ENCODE measurements at regions not wholly inside any gene's neighbourhood (a gene's known extent, or its start where the extent isn't known, plus 50 kb on each side); places are given as distances from the start of the nearest gene placed in this dataset.
A peak's percentile ranks its signal among the peaks of the same experiment; 100 is the strongest.

DNA sequence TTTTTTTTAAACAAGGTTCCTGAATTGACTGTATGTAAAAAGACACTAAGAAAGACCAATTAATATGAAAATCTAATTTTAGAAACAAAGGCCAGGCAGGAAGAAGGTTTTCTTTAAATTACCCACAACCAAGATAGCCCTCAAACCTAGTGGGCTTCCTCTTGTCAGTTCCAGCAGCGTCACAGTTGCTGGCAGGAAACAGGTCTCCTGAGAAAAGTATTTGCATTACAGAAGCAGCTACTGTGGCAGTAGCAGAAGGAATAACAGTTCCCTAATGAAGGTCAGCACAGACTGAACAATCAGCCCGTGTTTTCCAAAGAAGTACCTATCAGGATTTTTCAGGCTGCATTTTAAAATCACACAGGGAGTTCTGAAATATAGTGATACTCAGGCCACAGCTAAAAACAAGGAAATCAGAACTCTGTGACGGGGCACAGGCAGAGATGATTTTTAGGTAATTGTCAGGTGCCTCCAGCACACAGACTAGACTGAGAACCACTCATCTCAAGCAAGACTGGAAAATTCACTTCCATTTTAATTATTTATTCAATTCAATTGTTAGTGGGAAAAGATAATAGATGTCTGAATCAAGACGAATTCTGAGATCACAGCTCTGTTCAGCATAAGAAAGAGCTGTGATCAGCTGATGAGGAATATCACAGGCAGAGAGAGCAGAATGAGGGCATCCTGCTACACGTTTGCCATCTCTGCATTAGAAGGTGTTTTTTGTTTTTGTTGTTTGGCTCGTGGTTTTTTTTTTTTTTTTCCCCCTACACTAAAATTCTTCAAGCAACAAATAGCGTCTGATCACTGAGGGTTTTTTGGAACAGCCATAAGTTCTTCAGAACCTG lies 230.5 kb upstream of the KHDRBS2 start:
- H2BK120ac ChIP-seq (ENCODE audit: low read depth, low read length) = no peak overlapping the region
- peaks cover 0 to 6% of the 10 kb centered on the region in 2 donors for H3K4me1 ChIP-seq (ENCODE audit: control insufficient read depth in 2 of 2, insufficient read depth in 1 of 2, low read depth in 1 of 2, low read length in 2 of 2)
- H3K4me3 ChIP-seq (ENCODE audit: low read length in 2 of 2) = no peak overlapping the region
- no peak overlapping the region for H3K9ac ChIP-seq (ENCODE audit: low read depth, low read length, poor library complexity)
- no peak overlapping the region for H4K91ac ChIP-seq (ENCODE audit: low read depth, low read length, poor library complexity)
- no peak overlapping the region for H2BK15ac ChIP-seq (ENCODE audit: low read length)
- no peak overlapping the region for H3K18ac ChIP-seq (ENCODE audit: low read length)
- no peaks in the 10 kb centered on the region for H3K79me1 ChIP-seq (ENCODE audit: low read depth, low read length)
- H3K36me3 ChIP-seq (replicated peaks in 1 of 2; ENCODE audit: control insufficient read depth in 2 of 2, insufficient read depth in 2 of 2, low read length in 2 of 2) = no peaks in the 10 kb centered on the region
- WGBS, 2 donors (ENCODE audit: extremely low coverage in 2 of 2, insufficient read length in 2 of 2, insufficient replicate concordance in 1 of 2) = no CpG with 5 or more reads among the region's 7 CpGs
- no peak overlapping the region for H2BK12ac ChIP-seq (ENCODE audit: low read length)
- H3K4ac ChIP-seq (ENCODE audit: low read length) = no peak overlapping the region
- no peak overlapping the region for H3K27ac ChIP-seq (replicated peaks; ENCODE audit: low read length)
- DNase-seq (ENCODE audit: low spot score) = peak; percentile 2
- H2BK5ac ChIP-seq (ENCODE audit: low read length) = no peak overlapping the region
- H3K27me3 ChIP-seq (ENCODE audit: control insufficient read depth in 3 of 3, insufficient read depth in 3 of 3, low read depth in 1 of 3, low read length in 3 of 3) = no peaks in the 10 kb centered on the region
- no peak overlapping the region for H3K4me2 ChIP-seq (ENCODE audit: insufficient read depth, low read length, poor library complexity, severe bottlenecking)
- no peaks in the 10 kb centered on the region for H3K9me3 ChIP-seq (replicated peaks in 1 of 2; ENCODE audit: control insufficient read depth in 2 of 2, insufficient read depth in 1 of 2, low read depth in 1 of 2, low read length in 2 of 2)
- peak overlapping the region; percentile 21 for H2AFZ ChIP-seq (ENCODE audit: low read length)
- H4K8ac ChIP-seq (ENCODE audit: low read depth, low read length) = no peak overlapping the region
- H3K23ac ChIP-seq (ENCODE audit: low read depth, low read length, poor library complexity) = no peak overlapping the region
- no peak overlapping the region for H2AK5ac ChIP-seq (ENCODE audit: low read depth, low read length)
- no peak overlapping the region for H3K14ac ChIP-seq (ENCODE audit: low read length)

DNA sequence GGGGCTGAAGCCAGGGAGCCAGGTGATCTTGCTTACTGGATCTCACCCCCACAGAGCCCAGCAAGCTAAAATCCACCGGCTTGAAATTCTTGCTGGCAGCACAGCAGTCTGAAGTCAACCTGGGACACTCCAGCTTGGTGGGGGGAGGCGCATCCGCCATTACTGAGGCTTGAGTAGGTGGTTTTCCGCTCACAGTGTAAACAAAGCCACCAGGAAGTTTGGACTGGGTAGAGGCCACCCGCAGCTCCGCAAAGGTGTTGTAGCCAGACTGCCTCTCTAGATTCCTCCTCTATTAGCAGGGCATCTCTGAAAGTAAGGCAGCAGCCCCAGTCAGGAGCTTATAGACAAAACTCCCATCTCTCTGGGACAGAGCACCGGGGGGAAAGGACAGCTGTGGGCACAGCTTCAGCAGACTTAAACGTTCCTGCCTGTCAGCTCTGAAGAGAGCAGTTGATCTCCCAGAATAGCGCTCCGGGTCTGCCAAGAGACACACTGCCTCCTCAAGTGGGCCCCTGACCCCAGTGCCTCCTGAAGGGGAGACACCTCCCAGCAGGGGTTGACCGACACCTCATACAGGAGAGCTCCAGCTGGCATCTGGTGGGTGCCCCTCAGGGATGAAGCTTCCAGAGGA lies 206.3 kb upstream of the KHDRBS2 start:
- no peak overlapping the region for H3K18ac ChIP-seq (ENCODE audit: low read length)
- H3K14ac ChIP-seq (ENCODE audit: low read length) = no peak overlapping the region
- no peak overlapping the region for H3K9ac ChIP-seq (ENCODE audit: low read depth, low read length, poor library complexity)
- H3K4me1 ChIP-seq (ENCODE audit: control insufficient read depth in 2 of 2, insufficient read depth in 1 of 2, low read depth in 1 of 2, low read length in 2 of 2) = no peaks in the 10 kb centered on the region
- H3K27me3 ChIP-seq (ENCODE audit: control insufficient read depth in 3 of 3, insufficient read depth in 3 of 3, low read depth in 1 of 3, low read length in 3 of 3) = no peaks in the 10 kb centered on the region
- H2BK15ac ChIP-seq (ENCODE audit: low read length) = no peak overlapping the region
- no peak overlapping the region for H3K4me3 ChIP-seq (ENCODE audit: low read length in 2 of 2)
- H3K79me1 ChIP-seq (ENCODE audit: low read depth, low read length) = no peaks in the 10 kb centered on the region
- H3K4ac ChIP-seq (ENCODE audit: low read length) = no peak overlapping the region
- WGBS, 2 donors (ENCODE audit: extremely low coverage in 2 of 2, insufficient read length in 2 of 2, insufficient replicate concordance in 1 of 2) = no CpG with 5 or more reads among the region's 11 CpGs
- no peak for DNase-seq (ENCODE audit: low spot score)
- no peak overlapping the region for H3K4me2 ChIP-seq (ENCODE audit: insufficient read depth, low read length, poor library complexity, severe bottlenecking)
- no peak overlapping the region for H4K8ac ChIP-seq (ENCODE audit: low read depth, low read length)
- no peaks in the 10 kb centered on the region for H3K9me3 ChIP-seq (replicated peaks in 1 of 2; ENCODE audit: control insufficient read depth in 2 of 2, insufficient read depth in 1 of 2, low read depth in 1 of 2, low read length in 2 of 2)
- no peaks in the 10 kb centered on the region for H3K36me3 ChIP-seq (replicated peaks in 1 of 2; ENCODE audit: control insufficient read depth in 2 of 2, insufficient read depth in 2 of 2, low read length in 2 of 2)
- no peak overlapping the region for H2AFZ ChIP-seq (ENCODE audit: low read length)
- no peak overlapping the region for H2AK5ac ChIP-seq (ENCODE audit: low read depth, low read length)
- H2BK5ac ChIP-seq (ENCODE audit: low read length) = no peak overlapping the region
- H3K23ac ChIP-seq (ENCODE audit: low read depth, low read length, poor library complexity) = no peak overlapping the region
- no peak overlapping the region for H3K27ac ChIP-seq (replicated peaks; ENCODE audit: low read length)
- H2BK12ac ChIP-seq (ENCODE audit: low read length) = no peak overlapping the region
- H4K91ac ChIP-seq (ENCODE audit: low read depth, low read length, poor library complexity) = no peak overlapping the region
- no peak overlapping the region for H2BK120ac ChIP-seq (ENCODE audit: low read depth, low read length)

DNA sequence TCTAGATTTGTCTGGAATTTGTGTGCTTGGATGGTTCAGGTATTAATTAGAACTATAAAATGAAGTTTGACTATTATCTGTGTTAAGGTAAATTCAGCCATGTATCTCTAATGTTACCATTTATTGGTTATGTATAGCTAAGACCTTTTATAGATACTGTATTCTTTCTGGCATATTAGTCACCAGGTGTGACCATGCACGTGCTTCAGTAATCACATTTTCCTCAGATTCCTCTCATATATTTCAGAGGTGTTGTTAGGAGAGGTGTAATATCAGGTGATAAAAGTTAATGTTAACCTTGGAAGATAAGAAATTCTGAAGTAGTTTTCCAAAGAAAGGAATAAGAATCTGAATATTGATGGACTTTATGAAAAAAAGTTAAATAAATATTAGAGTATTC lies 194.5 kb upstream of the KHDRBS2 start:
- Histone ChIP-seq H2BK120ac (ENCODE audit: low read depth, low read length) (no peak overlapping the region), H3K27ac (replicated peaks; ENCODE audit: low read length) (no peak overlapping the region), H3K4me3 (ENCODE audit: low read length in 2 of 2) (no peak overlapping the region), H3K79me1 (ENCODE audit: low read depth, low read length) (no peaks in the 10 kb centered on the region), H2AK5ac (ENCODE audit: low read depth, low read length) (no peak overlapping the region), H2BK15ac (ENCODE audit: low read length) (no peak overlapping the region), H2BK12ac (ENCODE audit: low read length) (no peak overlapping the region), H3K18ac (ENCODE audit: low read length) (no peak overlapping the region), H2BK5ac (ENCODE audit: low read length) (no peak overlapping the region), H3K4ac (ENCODE audit: low read length) (no peak overlapping the region), H3K9ac (ENCODE audit: low read depth, low read length, poor library complexity) (no peak overlapping the region), H3K4me1 (ENCODE audit: control insufficient read depth in 2 of 2, insufficient read depth in 1 of 2, low read depth in 1 of 2, low read length in 2 of 2) (no peaks in the 10 kb centered on the region), H3K9me3 (replicated peaks in 1 of 2; ENCODE audit: control insufficient read depth in 2 of 2, insufficient read depth in 1 of 2, low read depth in 1 of 2, low read length in 2 of 2) (no peaks in the 10 kb centered on the region), H3K27me3 (ENCODE audit: control insufficient read depth in 3 of 3, insufficient read depth in 3 of 3, low read depth in 1 of 3, low read length in 3 of 3) (no peaks in the 10 kb centered on the region), H3K36me3 (replicated peaks in 1 of 2; ENCODE audit: control insufficient read depth in 2 of 2, insufficient read depth in 2 of 2, low read length in 2 of 2) (no peaks in the 10 kb centered on the region), H4K91ac (ENCODE audit: low read depth, low read length, poor library complexity) (no peak overlapping the region), H2AFZ (ENCODE audit: low read length) (no peak overlapping the region), H4K8ac (ENCODE audit: low read depth, low read length) (no peak overlapping the region), H3K4me2 (ENCODE audit: insufficient read depth, low read length, poor library complexity, severe bottlenecking) (no peak overlapping the region), H3K14ac (ENCODE audit: low read length) (no peak overlapping the region), H3K23ac (ENCODE audit: low read depth, low read length, poor library complexity) (no peak overlapping the region)
- WGBS, 2 donors (ENCODE audit: extremely low coverage in 2 of 2, insufficient read length in 2 of 2, insufficient replicate concordance in 1 of 2) = no CpG with 5 or more reads among the region's 1 CpG
- DNase-seq (ENCODE audit: low spot score) = no peak

DNA sequence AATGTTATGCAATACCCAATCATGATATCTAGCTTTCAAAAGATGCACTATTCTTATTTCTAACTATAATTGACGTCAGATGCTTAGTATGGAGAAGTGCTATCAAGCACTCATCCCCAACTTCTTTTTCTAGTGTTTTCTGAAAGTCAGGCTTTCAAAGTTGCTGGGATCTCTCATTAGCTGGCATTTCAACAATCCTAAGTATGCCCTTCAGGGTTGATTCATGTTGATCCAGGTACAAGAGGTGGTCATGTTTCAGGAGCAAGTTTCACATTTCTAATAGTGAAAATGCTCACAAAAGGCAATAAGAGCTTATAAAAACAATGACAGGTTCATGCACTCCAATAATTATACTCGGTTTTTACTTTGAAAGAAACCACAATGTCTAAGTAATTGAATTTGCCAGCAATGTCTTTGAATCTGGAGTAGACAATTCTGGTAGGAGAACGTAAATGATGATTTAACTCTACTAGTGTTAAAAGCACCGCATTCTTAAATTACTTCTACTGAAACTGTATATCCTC lies 193.7 kb upstream of the KHDRBS2 start:
- Histone ChIP-seq H2AK5ac (ENCODE audit: low read depth, low read length) (no peak overlapping the region), H3K4me2 (ENCODE audit: insufficient read depth, low read length, poor library complexity, severe bottlenecking) (no peak overlapping the region), H4K91ac (ENCODE audit: low read depth, low read length, poor library complexity) (no peak overlapping the region), H3K23ac (ENCODE audit: low read depth, low read length, poor library complexity) (no peak overlapping the region), H4K8ac (ENCODE audit: low read depth, low read length) (no peak overlapping the region), H2BK5ac (ENCODE audit: low read length) (no peak overlapping the region), H3K27me3 (ENCODE audit: control insufficient read depth in 3 of 3, insufficient read depth in 3 of 3, low read depth in 1 of 3, low read length in 3 of 3) (no peaks in the 10 kb centered on the region), H3K79me1 (ENCODE audit: low read depth, low read length) (no peaks in the 10 kb centered on the region), H3K4me1 (ENCODE audit: control insufficient read depth in 2 of 2, insufficient read depth in 1 of 2, low read depth in 1 of 2, low read length in 2 of 2) (no peaks in the 10 kb centered on the region), H2BK12ac (ENCODE audit: low read length) (no peak overlapping the region), H3K4ac (ENCODE audit: low read length) (no peak overlapping the region), H2AFZ (ENCODE audit: low read length) (no peak overlapping the region), H3K4me3 (ENCODE audit: low read length in 2 of 2) (no peak overlapping the region), H2BK15ac (ENCODE audit: low read length) (no peak overlapping the region), H3K36me3 (replicated peaks in 1 of 2; ENCODE audit: control insufficient read depth in 2 of 2, insufficient read depth in 2 of 2, low read length in 2 of 2) (no peaks in the 10 kb centered on the region), H2BK120ac (ENCODE audit: low read depth, low read length) (no peak overlapping the region), H3K18ac (ENCODE audit: low read length) (no peak overlapping the region), H3K14ac (ENCODE audit: low read length) (no peak overlapping the region), H3K9ac (ENCODE audit: low read depth, low read length, poor library complexity) (no peak overlapping the region), H3K27ac (replicated peaks; ENCODE audit: low read length) (no peak overlapping the region), H3K9me3 (replicated peaks in 1 of 2; ENCODE audit: control insufficient read depth in 2 of 2, insufficient read depth in 1 of 2, low read depth in 1 of 2, low read length in 2 of 2) (no peaks in the 10 kb centered on the region)
- no peak for DNase-seq (ENCODE audit: low spot score)
- WGBS, 2 donors (ENCODE audit: extremely low coverage in 2 of 2, insufficient read length in 2 of 2, insufficient replicate concordance in 1 of 2) = no CpG with 5 or more reads among the region's 4 CpGs

Data from neuronal stem cell (in vitro differentiated cells).